Upper lobe of left lung (tissue), 6 donors: ENCODE measurements at regions not wholly inside any gene's neighbourhood (a gene's known extent, or its start where the extent isn't known, plus 50 kb on each side); places are given as distances from the start of the nearest gene placed in this dataset.

ENCODE experiments used
- ATAC-seq, 2 donors: fragments of 200-7000 bp; cut with Tn5 transposase; one replicate each; pipeline ENCODE4 v1.9.1; 2022; ENCODE audit warnings: mild to moderate bottlenecking in 2 of 2, moderate library complexity in 2 of 2; ENCODE audit not compliant: low FRiP score in 2 of 2
- DNase-seq, 2 donors: peaks; one replicate each; pipeline ENCODE4 v3.0.0-alpha.2; 2019 to 2020
- H3K27ac ChIP-seq, 4 donors: fragments of 200-600 bp; sonication (generic); one replicate each; pipeline ENCODE4 v1.5.1; 2016 to 2019
- H3K27me3 ChIP-seq, 4 donors: fragments of 200-600 bp; sonication (generic); one replicate each; pipeline ENCODE4 v1.5.1; 2017 to 2019
- H3K36me3 ChIP-seq, 4 donors: fragments of 200-600 bp; sonication (generic); one replicate each; pipeline ENCODE4 v1.5.1; 2016 to 2019
- H3K4me1 ChIP-seq, 4 donors: fragments of 200-600 bp; sonication (generic); one replicate each; pipeline ENCODE4 v1.5.1; 2018 to 2019
- H3K4me3 ChIP-seq, 4 donors: fragments of 200-600 bp; sonication (generic); one replicate each; pipeline ENCODE4 v1.5.1; 2017 to 2019; ENCODE audit warnings: mild to moderate bottlenecking in 2 of 4, moderate library complexity in 1 of 4
- H3K9me3 ChIP-seq, 4 donors: fragments of 200-600 bp; sonication (generic); one replicate each; pipeline ENCODE4 v1.5.1; 2018 to 2019
- EP300 ChIP-seq, 4 donors: sonication (generic); formaldehyde crosslinking; IDR thresholded peaks; one replicate each; pipeline ENCODE4 v1.5.1; 2017; ENCODE audit warnings: antibody characterized with exemption in 4 of 4, control low read depth in 2 of 4
- POLR2A ChIP-seq, 4 donors: fragments of 450-650 bp; IDR thresholded peaks; one replicate each; pipeline ENCODE4 v1.5.1; 2016 to 2017; ENCODE audit warnings: antibody characterized with exemption in 4 of 4, mild to moderate bottlenecking in 2 of 4
- POLR2AphosphoS5 ChIP-seq, 2 donors: sonication (generic); formaldehyde crosslinking; IDR thresholded peaks; one replicate each; pipeline ENCODE4 v1.5.1; 2017; ENCODE audit warnings: antibody characterized with exemption in 2 of 2
- WGBS, 2 donors: methylation state at CpG; one replicate each; pipeline ENCODE4 v1.1.5; 2017 to 2018; 5-methylcytosine and 5-hydroxymethylcytosine counted together
- TF ChIP-seq, protein P1 (sequence below), 6 experiments: fragments of 450-650 bp in 4 of 6; fragments of 200-600 bp in 2 of 6; sonication (generic) in 2 of 6; IDR thresholded peaks; one replicate each; pipeline ENCODE4 v1.5.1; 2016 to 2019; ENCODE audit warnings: antibody characterized with exemption in 6 of 6
- donor health status: DM: no; HTN: no; CAD: no; lungs with moderate emphysema.
- donor health status: DM: no; HTN: yes; CAD: no; lungs with severe emphysema.

DNA sequence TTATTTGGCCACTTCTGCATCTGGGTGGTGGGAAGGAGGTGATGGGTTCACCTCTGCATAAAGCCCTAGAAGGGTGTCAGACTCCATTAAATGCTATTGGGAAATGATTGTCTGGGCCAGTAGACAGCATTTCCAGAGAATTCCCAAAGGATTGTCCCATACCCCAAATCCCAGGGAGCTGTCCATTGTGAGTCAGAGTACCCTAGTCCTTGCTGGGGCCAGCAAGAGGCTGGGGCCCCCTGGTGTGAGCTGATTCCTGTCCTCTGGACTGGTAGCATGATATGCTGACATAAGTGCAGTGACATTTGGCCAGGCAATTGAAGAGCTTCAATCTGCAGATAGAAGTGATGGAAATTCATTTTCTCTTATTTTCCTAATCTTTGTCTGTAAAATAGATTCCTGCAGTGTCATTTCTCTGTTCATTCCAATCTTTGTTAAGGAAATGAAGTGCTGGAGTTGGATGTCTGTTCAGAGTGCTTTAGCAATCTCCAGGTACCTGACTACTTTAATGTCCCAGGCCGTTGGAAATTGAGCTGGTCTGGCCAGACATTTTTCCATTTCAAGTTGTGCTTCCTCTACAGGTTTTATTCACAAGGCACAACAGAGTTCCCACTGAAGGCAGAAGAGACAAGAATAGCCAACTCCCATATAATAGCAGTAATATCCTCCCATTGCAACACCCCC lies 91.2 kb downstream of the RPLP1 start:
- Histone ChIP-seq H3K27ac (no peak overlapping the region), H3K27me3 (no peaks in the 10 kb centered on the region), H3K4me3 (no peak overlapping the region), H3K36me3 (no peaks in the 10 kb centered on the region), H3K9me3 (no peaks in the 10 kb centered on the region), H3K4me1 (no peaks in the 10 kb centered on the region)
- ATAC-seq (no peak), DNase-seq (no peak)
- 61 to 67% methylated on average over 1 of the region's 1 CpG for WGBS, 2 donors
- TF ChIP-seq POLR2A (IDR thresholded peaks at IDR 0.05): no peak
- no peak for TF ChIP-seq POLR2AphosphoS5 (IDR thresholded peaks at IDR 0.05)
- TF ChIP-seq EP300 (IDR thresholded peaks at IDR 0.05): no peak
- TF ChIP-seq, protein P1, sequence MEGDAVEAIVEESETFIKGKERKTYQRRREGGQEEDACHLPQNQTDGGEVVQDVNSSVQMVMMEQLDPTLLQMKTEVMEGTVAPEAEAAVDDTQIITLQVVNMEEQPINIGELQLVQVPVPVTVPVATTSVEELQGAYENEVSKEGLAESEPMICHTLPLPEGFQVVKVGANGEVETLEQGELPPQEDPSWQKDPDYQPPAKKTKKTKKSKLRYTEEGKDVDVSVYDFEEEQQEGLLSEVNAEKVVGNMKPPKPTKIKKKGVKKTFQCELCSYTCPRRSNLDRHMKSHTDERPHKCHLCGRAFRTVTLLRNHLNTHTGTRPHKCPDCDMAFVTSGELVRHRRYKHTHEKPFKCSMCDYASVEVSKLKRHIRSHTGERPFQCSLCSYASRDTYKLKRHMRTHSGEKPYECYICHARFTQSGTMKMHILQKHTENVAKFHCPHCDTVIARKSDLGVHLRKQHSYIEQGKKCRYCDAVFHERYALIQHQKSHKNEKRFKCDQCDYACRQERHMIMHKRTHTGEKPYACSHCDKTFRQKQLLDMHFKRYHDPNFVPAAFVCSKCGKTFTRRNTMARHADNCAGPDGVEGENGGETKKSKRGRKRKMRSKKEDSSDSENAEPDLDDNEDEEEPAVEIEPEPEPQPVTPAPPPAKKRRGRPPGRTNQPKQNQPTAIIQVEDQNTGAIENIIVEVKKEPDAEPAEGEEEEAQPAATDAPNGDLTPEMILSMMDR (IDR thresholded peaks at IDR 0.05): no peak

DNA sequence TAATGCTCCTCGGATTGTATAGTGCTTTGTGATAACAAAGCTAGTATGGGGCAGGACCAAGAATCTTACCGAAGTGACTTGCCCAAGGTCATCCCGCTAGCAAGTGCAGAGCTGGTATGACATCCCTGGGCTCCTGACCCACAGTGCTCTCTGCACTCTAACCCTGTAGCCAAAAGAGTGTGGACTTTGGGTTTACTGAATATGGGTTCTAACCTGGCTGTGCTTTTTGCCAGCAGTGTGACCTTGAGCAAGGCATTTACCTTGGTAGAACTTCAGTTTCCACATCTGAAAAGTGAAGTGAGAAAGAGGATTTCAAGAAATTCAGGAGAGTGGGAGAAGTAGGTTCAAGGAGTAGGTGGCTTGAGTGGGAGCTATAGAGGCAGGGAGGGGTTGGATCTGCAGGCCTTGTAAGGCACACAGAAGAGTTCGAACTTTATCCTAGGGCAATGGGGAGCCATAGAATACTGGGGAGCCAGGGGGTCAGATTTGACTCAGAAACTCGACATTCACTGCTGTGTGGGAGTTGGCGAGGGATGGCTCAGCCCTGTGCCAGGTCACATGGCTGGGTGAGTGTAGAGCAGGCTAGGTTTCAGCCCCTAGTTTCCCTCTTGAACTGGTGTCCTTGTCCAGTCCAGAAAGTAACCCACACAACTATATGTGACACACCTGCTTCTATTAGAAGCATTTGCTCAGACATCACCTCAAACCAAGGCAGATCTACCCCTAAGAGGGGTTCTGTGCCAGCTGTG lies 91.9 kb downstream of the RPLP1 start:
- 88 to 90% methylated on average over 5 to 6 of the region's 6 CpGs for WGBS, 2 donors
- Histone ChIP-seq H3K9me3 (no peaks in the 10 kb centered on the region), H3K36me3 (no peaks in the 10 kb centered on the region), H3K27ac (no peak overlapping the region), H3K27me3 (no peaks in the 10 kb centered on the region), H3K4me1 (no peaks in the 10 kb centered on the region), H3K4me3 (no peak overlapping the region)
- ATAC-seq (no peak), DNase-seq (no peak)
- TF ChIP-seq POLR2AphosphoS5 (IDR thresholded peaks at IDR 0.05) (no peak), EP300 (IDR thresholded peaks at IDR 0.05) (no peak), POLR2A (IDR thresholded peaks at IDR 0.05) (no peak)
- TF ChIP-seq, protein P1 (IDR thresholded peaks at IDR 0.05): no peak

DNA sequence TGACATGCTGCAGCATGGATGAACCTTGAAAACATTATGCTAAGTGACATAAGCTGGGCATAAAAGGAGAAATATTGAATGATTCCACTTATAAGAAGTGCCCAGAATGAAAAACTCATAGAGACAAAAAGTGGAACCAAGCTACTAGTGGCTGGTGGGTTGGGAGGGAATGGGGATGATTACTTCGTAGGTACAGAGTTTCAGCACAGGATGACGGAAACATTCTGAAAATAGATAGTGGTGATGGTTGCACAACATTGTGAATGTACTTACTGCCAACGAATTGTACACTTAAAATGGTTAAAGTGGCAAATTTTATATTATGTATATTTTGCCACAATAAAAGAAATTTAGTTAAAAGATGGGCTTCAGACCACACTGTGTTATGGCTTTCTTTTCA lies 93.6 kb downstream of the RPLP1 start:
- no peak overlapping the region for H3K27ac ChIP-seq
- peaks cover 0 to 3% (median 2%) of the 10 kb centered on the region in 4 donors for H3K9me3 ChIP-seq
- no peaks in the 10 kb centered on the region for H3K36me3 ChIP-seq
- H3K4me1 ChIP-seq: no peaks in the 10 kb centered on the region
- 40 to 52% methylated on average over 3 of the region's 3 CpGs for WGBS, 2 donors
- H3K27me3 ChIP-seq: no peaks in the 10 kb centered on the region
- TF ChIP-seq POLR2A (IDR thresholded peaks at IDR 0.05): no peak
- no peak for TF ChIP-seq EP300 (IDR thresholded peaks at IDR 0.05)
- TF ChIP-seq, protein P1 (IDR thresholded peaks at IDR 0.05): no peak
- TF ChIP-seq POLR2AphosphoS5 (IDR thresholded peaks at IDR 0.05): no peak
- no peak for DNase-seq
- H3K4me3 ChIP-seq: no peak overlapping the region
- ATAC-seq: no peak

DNA sequence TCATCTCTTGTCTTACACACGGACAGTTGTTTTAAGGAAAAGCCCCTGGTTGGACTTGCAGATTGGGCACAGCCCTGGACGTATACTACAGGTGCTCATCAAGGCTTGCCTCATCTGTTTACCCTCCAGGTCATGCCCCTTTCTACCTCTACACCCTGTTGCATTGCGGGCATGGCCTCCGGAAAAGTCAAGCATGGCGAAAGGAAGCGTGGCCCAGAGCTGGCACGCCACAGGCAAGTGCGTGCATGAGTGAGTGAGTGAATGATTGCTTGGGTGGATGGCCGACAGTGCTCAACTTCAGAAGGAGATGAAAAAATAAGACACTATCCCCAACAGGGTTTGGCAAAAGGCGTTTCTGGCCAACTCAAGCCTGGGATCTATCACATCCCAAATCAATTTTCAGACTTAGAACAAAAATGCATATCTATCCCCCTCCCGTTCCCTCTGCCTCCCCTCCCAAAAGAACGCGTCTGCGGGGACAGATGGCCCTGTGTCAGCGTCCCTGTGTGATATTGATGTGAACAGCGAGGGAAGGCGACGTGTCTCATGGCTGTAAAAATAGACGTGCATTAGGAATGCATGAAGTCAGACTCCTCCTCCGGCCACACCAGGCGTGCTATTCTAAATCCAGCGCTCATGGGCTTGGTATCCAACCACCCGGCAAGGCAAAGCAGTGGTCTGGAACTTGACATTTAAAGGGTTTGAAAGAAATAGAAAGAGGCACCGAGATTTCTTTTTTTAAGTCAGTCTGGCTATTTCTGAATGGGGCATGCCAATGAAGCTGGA lies 96.0 kb downstream of the RPLP1 start:
- Histone ChIP-seq H3K4me1 (no peaks in the 10 kb centered on the region), H3K27me3 (no peaks in the 10 kb centered on the region), H3K27ac (no peak overlapping the region), H3K4me3 (no peak overlapping the region), H3K9me3 (peaks cover 0 to 15% (median 13%) of the 10 kb centered on the region in 4 donors), H3K36me3 (no peaks in the 10 kb centered on the region)
- WGBS, 2 donors: 83 to 90% methylated on average over 24 of the region's 24 CpGs
- DNase-seq (no peak), ATAC-seq (no peak)
- TF ChIP-seq EP300 (IDR thresholded peaks at IDR 0.05) (no peak), POLR2A (IDR thresholded peaks at IDR 0.05) (no peak), POLR2AphosphoS5 (IDR thresholded peaks at IDR 0.05) (no peak)
- TF ChIP-seq, protein P1 (IDR thresholded peaks at IDR 0.05): no peak
